ENCODE measurements at regions not wholly inside any gene's neighbourhood (a gene's known extent, or its start where the extent isn't known, plus 50 kb on each side); places are given as distances from the start of the nearest gene placed in this dataset.
"Not testable (repeated sequence)": the region's sequence is repeated elsewhere in the genome, so short reads cannot be mapped to it uniquely, and the experiment has no call there.

DNA sequence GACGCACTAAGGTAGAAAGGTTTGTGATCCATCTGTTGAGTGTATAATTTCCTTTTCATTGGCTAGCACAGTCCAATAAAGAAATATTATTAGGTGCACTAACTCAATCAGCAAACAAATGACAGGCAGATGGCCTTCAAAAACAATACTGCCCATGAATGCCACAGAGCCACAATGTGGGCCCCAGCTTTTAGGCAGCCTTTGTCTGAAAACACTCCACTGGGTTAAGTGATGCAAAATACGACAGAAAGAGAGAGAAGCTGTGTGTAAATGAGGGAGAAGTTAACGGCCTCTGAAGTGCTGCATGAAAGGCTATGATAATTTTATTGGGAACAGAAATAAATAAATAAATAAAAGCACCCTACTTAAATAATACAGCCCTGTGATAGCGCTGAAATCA is 274.6 kb downstream of the NKX6-1 start:
- no peak for DNase-seq (ENCODE audit: low read depth, low spot score)

DNA sequence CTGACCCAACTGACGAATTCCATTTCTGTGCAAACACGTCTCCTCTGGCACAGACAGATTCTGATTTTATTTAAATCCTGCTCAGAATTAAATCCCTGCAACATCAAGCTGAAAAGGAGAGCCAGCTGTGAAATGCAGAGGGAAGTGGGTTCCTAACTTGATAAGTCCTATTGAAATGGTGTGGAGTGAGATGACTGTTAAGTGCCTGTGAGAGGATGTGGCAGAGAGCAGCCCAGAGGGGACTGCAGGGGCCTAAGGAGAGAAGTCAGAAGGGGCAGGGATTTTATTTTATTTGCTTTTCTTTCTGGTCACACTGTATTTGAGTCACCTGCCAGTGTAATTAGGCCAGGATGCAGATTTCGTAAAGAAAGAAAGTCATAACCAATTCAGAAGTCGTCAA is 277.4 kb downstream of the NKX6-1 start:
- no peak for DNase-seq (ENCODE audit: low read depth, low spot score)

DNA sequence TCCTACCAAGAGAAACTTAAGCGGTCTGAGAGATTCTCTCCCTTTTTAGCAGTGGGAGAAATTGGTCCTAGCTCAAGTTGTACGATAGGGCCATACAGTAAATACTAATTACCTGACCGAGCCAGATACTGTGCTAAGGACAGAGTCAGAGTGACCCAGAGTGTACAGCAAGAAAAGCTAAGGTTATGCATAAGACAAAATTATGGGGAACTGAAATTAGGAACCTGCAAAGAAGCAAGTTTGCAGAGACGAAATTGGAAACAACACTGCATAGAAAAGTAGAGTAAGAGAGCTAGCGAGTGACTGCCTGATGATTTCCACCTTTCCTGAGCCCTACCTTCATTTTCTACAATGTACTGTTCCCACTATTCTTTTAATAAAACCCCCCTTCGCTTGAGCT is 278.1 kb downstream of the NKX6-1 start:
- DNase-seq (ENCODE audit: low read depth, low spot score), result no peak

DNA sequence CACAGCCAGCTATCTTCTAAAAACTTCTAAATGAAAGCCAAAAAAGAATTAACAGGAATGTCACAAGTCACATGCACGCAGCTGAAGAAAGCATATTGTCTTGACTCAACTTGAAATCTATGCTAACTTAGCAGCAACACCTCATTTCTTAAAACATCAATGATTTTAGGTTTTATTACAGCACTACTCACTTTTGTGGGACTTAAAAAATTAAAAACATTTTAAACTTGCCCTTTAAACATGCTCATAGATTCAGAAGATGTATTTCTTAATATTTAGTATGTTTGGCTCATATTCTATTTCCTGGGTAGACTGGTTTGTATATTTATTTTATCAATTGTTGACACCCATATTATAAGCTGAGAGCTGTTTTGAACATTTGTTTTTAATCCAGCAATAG is 279.4 kb downstream of the NKX6-1 start:
- DNase-seq (ENCODE audit: low read depth, low spot score), result no peak

DNA sequence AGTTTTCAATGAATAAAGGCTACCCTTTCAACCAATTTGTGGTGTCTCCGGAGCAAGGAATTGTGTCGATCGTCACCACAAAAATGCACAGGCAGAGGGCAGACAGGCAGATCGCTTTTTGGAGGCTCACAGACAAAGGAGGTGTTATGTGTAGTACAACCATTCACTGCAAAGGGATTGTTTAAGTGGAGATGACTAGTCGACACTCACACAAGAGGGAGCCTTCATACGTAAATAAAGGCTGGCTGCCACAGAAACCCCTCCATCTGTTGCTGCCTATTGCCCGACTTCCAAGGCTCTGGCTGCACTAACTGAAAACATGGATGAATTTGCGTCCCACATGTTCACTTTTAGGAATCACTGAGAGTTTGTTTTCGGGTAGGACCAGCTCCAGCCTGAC is 281.1 kb downstream of the NKX6-1 start:
- no peak for DNase-seq (ENCODE audit: low read depth, low spot score)

DNA sequence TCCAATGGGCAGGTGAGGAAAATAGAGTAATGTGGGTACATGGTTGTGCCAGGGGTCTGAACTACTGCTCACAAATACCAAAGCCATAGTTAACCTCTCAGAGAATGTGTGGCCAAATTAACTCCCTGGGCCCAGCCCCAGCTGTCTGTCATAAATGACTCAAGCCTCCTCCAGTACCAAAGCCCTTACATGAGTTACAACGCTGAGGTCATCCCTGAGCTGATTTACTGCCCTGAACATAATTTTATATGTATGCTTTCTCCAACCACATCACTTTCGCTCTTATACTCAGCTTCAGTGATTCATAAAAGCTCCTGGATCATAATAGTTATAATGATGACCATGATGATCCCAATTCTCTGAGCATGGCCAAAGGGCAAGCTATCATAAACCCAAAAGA is 283.9 kb downstream of the NKX6-1 start:
- DNase-seq (ENCODE audit: low read depth, low spot score), result no peak

DNA sequence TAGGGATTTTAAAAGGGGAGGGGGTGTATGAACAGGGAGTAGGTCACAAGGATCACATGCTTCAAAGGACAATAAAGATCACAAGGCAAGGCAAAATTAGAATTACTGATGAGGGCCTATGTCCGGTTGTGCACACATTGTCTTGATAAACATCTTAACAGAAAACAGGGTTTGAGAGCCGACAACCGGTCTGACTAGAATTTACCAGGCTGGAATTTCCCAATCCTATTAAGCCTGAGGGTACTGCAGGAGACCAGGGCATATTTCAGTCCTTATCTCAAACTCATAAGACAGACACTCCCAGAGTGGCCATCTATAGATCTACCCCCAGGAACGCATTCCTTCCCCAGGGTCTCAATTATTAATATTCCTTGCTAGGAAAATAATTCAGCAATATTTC is 292.9 kb downstream of the NKX6-1 start:
- DNase-seq (ENCODE audit: low read depth, low spot score), result not testable (repeated sequence)

DNA sequence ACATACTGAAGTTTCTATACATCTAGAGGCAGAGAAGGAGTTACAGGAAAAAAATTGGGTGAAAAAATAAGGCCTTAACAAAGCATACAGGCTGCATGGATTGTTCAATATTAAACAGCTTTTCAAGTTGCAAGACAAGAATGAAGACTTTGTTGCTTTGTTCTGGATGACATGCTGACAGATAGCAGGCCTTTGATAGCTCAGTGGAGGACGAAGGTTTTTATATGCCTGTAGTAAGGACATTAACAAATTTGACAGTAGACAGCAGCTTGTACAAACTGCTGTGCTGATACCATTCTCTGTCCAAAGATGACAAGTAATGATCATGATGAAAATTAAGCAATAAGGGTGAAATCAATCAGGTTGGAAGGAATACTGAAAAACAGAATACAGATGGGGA is 309.9 kb downstream of the NKX6-1 start:
- no peak for DNase-seq (ENCODE audit: low read depth, low spot score)

DNA sequence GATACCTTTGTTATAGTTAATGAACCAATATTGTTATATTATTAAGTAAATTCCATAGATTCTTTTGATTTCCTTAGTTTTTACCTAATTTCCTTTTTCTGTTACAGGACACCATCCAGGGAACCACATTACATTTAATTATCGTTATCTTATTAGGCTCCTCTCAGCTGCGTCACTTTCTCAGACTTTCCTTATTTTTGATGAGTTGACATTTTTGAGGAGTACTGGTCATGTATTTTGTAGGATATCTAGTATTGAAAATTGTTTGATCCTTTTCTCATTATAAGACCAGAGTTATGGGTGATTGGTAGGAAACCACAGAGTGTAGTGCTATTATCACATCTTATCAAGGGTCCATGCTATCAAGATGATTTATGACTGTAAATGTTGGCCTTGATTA is 319.7 kb downstream of the NKX6-1 start:
- no peak for DNase-seq (ENCODE audit: low read depth, low spot score)

DNA sequence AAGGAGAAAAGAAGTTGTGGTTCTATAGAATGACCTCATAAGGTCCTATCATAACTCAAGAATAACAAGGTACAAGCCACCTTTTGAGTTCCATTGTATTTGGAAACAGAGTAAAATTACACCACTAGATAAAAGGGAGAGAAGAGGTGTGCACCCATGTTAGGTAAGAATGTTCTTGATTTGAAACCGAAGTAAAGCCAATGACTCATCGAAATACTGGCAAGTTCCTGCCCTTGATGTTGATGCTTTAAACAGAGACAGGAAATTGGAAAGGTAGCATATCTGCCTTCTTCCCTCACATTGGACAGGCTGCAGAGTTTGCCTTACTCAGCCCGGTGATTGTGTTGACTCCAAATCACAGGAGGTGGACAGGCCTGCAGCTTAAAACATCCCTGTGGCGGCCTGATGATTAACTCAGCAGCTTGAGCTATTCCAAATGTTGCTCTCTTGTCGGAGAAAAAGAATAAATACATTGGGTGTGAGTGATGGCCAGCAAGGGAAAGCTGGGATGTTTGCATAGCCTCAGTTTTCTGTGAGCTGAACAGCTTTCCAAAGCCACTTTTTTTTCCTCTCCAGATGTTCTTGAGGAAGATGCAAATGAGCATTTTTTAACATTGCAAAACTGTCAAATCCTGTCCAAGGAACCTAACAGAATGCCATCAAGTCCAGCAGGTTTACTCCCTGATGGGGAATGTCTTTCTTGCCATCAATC is 321.1 kb downstream of the NKX6-1 start:
- no peak for DNase-seq (ENCODE audit: low read depth, low spot score)

DNA sequence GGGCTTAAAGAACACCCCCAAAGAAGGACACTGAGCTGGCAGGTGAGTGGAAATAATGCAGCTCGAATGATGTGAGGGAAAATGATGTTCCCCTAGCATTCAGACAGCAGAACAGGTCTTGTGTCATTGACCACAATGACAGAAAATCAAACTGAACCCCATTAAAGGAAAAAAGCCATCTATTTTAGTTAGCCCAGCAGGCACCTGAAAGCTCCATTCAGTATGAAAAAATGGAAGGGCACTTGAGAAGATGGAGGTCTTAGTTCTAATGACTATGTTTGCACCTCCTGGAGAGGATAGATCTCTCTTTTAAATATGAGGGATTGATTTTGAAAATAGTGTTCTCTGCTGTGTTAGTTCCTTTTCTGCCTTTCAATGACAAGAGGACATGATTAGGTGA is 323.1 kb downstream of the NKX6-1 start:
- DNase-seq (ENCODE audit: low read depth, low spot score), result no peak

DNA sequence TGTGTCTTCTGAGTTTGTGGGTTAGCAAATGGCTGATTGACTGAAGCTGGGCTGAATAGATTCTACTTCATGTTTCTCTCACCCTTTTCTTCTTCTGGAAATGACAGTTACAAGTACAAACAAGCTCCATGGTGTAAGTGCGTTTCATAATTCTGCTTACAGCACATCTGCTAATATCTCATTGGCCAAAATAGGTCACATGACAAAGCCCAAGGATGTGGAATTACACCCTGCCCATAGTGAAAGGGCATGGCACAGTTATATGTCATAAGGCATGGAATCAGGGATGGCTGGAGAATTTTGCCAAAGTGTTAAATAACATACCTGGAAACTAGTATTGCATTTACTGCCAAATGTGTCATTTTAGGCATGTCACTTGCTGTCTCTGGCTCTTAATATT is 327.2 kb downstream of the NKX6-1 start:
- no peak for DNase-seq (ENCODE audit: low read depth, low spot score)

DNA sequence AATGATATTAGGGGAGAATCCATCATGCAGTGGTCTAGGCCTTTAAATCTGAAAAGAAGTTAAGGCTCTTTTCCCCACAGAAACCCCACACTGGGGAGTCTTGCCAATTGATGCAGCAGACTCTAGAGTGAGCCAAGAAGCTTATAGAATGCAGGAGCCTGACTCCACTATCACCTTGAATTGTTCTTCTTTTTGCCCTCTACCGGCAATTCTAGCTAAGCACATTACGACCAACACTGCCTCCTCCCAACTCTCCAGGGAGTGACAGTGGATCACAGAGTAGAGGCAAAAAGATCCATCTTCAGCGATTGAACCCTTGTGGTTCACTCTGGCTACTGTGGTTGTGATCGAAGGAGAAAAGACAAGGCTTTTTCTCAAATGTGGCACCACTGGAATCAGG is 331.5 kb downstream of the NKX6-1 start:
- no peak for DNase-seq (ENCODE audit: low read depth, low spot score)

DNA sequence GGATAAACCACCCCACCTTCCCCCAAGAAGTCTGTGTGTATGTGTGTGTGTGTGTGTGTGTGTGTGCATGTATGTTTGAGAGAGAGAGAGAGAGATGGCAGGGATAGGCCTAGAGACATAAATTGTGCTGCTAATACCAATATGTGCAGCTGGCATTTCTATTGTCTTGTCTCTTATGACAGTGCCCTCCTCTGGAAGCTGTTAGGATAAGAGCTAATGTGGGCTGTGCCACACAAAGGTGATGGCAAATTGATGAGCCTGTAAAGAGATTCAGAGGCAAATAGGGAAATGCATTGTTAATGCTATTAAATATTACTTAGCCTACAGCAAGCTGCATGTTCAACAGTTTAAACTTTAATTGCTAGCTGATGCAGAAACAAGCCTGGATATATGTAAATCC is 332.0 kb downstream of the NKX6-1 start:
- DNase-seq (ENCODE audit: low read depth, low spot score), result no peak

DNA sequence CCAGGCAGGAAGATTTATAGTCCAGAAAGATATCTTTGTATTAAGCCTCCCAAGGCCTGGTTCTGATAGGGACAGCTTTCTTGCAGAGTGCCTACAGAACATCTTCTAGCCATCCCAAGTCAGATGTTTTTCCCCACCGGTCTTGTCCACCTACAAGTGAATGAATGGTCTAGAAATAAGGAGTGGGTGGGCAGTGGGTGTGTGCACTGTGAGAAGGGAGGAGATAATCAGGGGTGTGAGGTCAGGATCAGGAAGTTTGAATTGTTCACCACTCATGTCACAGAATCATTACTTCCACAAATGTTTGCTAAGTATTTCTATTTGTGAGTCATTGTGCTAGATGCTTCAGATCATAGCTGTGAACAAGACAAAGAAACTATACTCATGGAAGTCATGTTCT is 332.6 kb downstream of the NKX6-1 start:
- DNase-seq (ENCODE audit: low read depth, low spot score), result no peak

DNA sequence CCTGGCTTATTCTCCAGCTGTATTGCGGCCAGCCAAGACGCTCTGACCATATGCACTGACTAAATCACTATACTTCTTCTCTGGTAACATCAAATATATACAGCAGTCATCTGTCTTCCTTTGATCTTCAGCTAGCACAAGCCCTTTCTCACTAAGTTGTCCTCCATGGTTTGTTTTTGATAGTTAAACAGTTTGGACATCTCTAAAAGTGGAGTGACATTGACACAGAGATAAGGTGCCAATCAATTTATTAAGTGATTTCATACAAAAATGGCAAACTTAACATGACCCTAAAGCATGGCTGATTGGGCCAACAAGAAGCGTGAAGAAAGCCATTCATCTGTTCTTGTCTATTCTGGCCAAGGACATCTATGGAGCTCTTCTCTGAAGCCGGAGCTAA is 334.9 kb downstream of the NKX6-1 start:
- no peak for DNase-seq (ENCODE audit: low read depth, low spot score)

DNA sequence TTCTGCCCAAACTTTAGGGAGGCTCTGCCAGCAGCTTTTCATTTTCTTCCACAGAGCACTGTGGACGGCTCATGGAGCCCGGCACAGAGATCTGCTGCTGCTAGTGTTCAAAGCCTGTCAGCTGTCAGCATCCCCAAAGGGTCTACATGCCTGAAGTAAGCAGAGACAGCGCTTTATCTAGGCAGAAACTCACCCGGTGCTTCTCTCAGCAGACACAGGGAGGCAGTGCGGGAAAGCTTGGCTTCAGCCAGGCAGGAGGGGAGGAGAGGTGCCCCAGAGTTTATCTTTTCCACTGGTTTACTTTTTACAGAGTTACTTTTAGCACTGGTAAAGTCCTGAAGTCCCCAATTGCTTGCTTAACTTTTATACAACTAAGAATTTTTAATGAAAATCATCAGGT is 339.3 kb downstream of the NKX6-1 start:
- no peak for DNase-seq (ENCODE audit: low read depth, low spot score)

DNA sequence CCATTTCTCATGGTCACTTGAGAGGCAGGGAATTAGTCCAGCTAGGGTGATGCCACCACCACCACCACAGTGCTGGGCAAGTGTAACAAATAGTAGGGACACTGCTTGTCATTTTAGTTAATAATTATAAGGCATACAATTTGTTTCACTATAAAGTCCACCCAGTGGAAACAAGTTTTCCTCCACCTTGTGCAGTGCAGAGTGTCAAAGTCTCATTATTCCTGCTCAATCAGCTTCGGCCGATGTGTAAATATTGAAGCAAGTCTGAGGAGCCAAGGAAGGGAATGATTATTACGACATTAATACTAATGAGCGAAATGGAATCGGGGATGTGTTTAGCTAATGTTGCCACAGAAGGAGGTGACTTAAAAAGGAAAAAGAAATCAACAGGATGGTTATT is 340.4 kb downstream of the NKX6-1 start:
- DNase-seq (ENCODE audit: low read depth, low spot score), result no peak

DNA sequence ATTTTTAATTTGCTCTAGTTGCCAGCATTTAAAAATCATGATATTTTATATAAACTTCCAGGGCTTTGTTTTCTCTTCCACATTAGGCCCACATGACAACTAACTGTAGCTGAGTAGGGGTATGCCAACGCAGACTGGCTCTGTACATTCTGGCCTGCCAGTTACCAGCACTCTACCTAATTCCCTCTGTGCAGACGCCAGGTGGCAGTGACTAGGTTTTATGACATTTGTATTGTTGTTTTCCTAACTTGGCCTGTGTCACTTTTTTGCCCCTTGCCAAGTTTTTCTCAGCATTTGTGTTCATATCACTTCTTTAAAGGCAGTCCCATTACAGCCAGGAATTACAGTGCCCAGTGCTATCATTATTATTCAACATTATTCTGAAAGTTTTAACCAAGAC is 347.5 kb downstream of the NKX6-1 start:
- DNase-seq (ENCODE audit: low read depth, low spot score), result no peak

DNA sequence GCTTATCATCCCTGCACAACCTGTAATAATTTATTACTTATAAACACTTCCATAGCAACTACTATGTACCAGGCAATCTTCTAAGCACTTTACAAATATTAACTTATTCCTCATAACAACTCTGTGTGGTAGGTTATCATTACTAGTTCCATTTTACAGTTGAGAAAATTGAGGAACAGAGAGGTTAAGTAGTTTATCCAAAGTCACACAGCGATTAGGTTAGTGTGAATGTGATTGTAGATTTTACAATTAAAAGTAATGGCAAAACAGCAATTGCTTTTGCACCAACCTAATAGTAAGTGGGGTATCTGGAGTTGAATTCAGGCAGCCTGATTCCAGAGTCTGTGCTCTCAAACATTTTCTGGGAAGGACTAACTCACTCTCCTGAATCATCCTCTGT is 348.9 kb downstream of the NKX6-1 start:
- no peak for DNase-seq (ENCODE audit: low read depth, low spot score)

DNA sequence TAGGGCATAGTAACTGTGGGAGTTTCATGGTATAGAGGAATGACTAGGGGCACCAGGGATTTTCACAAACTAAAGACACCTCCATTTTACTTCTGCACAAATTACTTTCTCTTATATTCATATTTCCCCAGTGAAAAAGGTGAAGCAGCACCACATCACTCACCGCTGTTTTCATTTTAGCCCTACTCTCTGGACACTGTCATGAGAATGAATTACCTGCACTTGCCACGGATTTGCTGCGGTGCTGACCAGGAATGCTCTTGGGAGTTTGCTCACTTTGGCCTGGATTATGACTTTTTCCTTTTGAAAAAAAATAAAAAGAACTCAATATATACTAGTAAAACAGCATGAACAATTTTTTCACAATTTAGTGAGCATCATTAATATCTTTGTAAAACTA is 351.3 kb downstream of the NKX6-1 start:
- DNase-seq (ENCODE audit: low read depth, low spot score), result no peak

DNA sequence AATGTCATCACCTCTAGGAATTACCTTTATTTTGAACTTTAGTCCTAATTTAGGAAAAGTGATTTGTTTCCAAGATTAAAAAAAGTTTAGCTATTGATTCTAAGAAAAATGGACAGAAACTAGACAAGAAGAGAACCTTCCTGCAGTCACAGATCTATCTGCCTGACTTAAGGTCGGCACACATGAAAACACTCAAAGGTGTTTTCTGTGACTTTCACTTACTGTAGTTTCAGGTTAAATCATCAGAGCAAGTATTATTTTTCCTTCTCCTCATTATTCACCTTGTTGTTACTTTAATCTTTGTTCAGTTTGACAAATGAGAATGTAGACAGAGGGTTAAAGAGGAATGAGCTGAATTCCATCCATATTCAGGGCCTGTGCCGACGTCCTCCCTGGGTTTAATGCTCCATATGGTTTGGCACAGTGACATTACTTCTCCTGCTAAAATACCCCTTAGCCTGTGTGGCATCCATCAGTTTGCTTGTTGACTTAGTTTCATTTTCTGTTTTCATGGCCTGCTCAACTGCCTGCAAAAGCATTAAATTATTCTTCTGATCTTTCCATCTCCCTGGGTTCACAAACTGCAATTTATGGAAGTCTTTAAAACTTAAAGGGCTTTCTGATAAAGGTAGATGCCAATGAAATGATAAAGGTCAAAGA is 352.7 kb downstream of the NKX6-1 start:
- no peak for DNase-seq (ENCODE audit: low read depth, low spot score)

DNA sequence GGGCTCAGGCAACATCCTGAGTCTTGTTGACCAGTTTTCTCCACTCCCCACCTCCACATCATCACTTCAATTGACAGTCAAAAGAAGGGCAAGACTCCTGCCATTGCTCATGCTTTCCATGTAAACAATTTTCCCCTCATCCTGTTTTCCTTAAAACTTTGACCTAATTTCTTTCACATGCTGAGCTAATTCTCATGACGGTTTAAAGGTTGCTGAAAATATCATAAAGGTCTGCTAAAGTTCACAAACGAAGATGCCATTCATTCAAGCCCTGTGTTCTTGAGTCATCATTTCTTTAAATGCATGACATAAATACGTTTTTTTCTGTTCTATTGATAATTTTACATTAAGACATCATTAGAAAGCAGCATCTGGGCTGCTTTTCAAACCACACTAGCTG is 353.9 kb downstream of the NKX6-1 start:
- DNase-seq (ENCODE audit: low read depth, low spot score), result no peak

DNA sequence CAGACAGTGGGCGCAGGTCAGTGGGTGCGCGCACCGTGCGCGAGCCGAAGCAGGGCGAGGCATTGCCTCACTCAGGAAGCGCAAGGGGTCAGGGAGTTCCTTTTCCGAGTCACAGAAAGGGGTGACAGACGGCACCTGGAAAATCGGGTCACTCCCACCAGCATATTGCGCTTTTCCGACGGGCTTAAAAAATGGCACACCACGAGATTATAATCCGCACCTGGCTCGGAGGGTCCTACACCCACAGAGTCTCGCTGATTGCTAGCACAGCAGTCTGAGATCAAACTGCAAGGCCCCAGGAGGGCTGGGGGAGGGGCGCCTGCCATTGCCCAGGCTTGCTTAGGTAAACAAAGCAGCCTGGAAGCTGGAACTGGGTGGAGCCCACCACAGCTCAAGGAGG is 372.2 kb downstream of the NKX6-1 start:
- not testable (repeated sequence) for DNase-seq (ENCODE audit: low read depth, low spot score)

Measured in brain pericyte (primary cell).